OCI-LY1 (cell line): ENCODE measurements at regions not wholly inside any gene's neighbourhood (a gene's known extent, or its start where the extent isn't known, plus 50 kb on each side); places are given as distances from the start of the nearest gene placed in this dataset.

Source experiments
- H2AFZ ChIP-seq: fragments of 200-600 bp; sonication (generic), shearing (Covaris generic); 2 replicates; pipeline ENCODE4 v1.6.0; 2014; ENCODE audit warnings: antibody characterized with exemption, mild to moderate bottlenecking, low read length
- H3F3A ChIP-seq: fragments of 200-600 bp; sonication (generic), shearing (Covaris generic); 2 replicates; pipeline ENCODE4 v1.6.0; 2014; ENCODE audit warnings: mild to moderate bottlenecking, antibody characterized with exemption, low read length, moderate library complexity; ENCODE audit not compliant: insufficient read depth
- H3K27ac ChIP-seq: fragments of 200-600 bp; sonication (generic); 2 replicates; pipeline ENCODE4 v1.5.1; 2014; ENCODE audit warnings: low read length, mixed run types, mild to moderate bottlenecking, low read depth; ENCODE audit not compliant: poor library complexity, severe bottlenecking
- H3K27me3 ChIP-seq: fragments of 200-600 bp; sonication (generic); 2 replicates; pipeline ENCODE4 v1.6.0; 2014; ENCODE audit warnings: antibody characterized with exemption, mild to moderate bottlenecking, low read length, moderate library complexity; ENCODE audit not compliant: insufficient read depth
- H3K36me3 ChIP-seq: fragments of 200-600 bp; sonication (generic); 2 replicates; pipeline ENCODE4 v1.6.1; 2014; ENCODE audit warnings: mild to moderate bottlenecking, antibody characterized with exemption, low read length, moderate library complexity, mixed read lengths; ENCODE audit not compliant: insufficient read depth
- H3K4me1 ChIP-seq: fragments of 200-600 bp; sonication (generic); 2 replicates; pipeline ENCODE4 v1.5.1; 2014; ENCODE audit warnings: mild to moderate bottlenecking, low read length, moderate library complexity; ENCODE audit not compliant: insufficient read depth, severe bottlenecking
- H3K4me2 ChIP-seq: fragments of 200-600 bp; sonication (generic), shearing (Covaris generic); 2 replicates; pipeline ENCODE4 v1.6.1; 2014; ENCODE audit warnings: low read length
- H3K4me3 ChIP-seq: fragments of 200-600 bp; sonication (generic); 2 replicates; pipeline ENCODE4 v1.5.1; 2014; ENCODE audit warnings: low read length, low read depth, mild to moderate bottlenecking, mixed read lengths; ENCODE audit not compliant: poor library complexity, severe bottlenecking
- H3K79me2 ChIP-seq: fragments of 200-600 bp; shearing (Covaris generic); 2 replicates; pipeline ENCODE4 v1.6.1; 2016; ENCODE audit warnings: mixed run types, low read length, mixed read lengths; ENCODE audit not compliant: insufficient read depth
- H3K9ac ChIP-seq: fragments of 200-600 bp; sonication (generic), shearing (Covaris generic); 2 replicates; pipeline ENCODE4 v1.6.1; 2014; ENCODE audit warnings: mild to moderate bottlenecking, low read length, mixed read lengths
- H3K9me2 ChIP-seq: fragments of 200-600 bp; sonication (generic), shearing (Covaris generic); 2 replicates; pipeline ENCODE4 v1.6.1; 2014; ENCODE audit warnings: low read depth, mild to moderate bottlenecking, low read length, mixed read lengths
- H3K9me3 ChIP-seq: fragments of 200-600 bp; shearing (Covaris generic); 2 replicates; pipeline ENCODE4 v1.6.1; 2014; ENCODE audit warnings: low read length, mixed read lengths
- H4K20me1 ChIP-seq: fragments of 200-600 bp; sonication (generic), shearing (Covaris generic); 2 replicates; pipeline ENCODE4 v1.6.0; 2016; ENCODE audit warnings: mild to moderate bottlenecking, low read length; ENCODE audit not compliant: insufficient read depth
- EZH2 ChIP-seq: fragments of 200-600 bp; sonication (generic), shearing (Covaris generic); IDR thresholded peaks from 2 replicates; pipeline ENCODE4 v1.8.0; 2017; ENCODE audit warnings: borderline replicate concordance, mixed run types, mild to moderate bottlenecking, antibody characterized with exemption, low read length, moderate library complexity, mixed read lengths
- TF ChIP-seq, protein P1 (sequence below): fragments of 200-600 bp; sonication (generic), shearing (Covaris generic); IDR thresholded peaks from 2 replicates; pipeline ENCODE4 v1.5.1; 2017; ENCODE audit warnings: mild to moderate bottlenecking, antibody characterized with exemption, low read length, moderate library complexity, mixed read lengths

DNA sequence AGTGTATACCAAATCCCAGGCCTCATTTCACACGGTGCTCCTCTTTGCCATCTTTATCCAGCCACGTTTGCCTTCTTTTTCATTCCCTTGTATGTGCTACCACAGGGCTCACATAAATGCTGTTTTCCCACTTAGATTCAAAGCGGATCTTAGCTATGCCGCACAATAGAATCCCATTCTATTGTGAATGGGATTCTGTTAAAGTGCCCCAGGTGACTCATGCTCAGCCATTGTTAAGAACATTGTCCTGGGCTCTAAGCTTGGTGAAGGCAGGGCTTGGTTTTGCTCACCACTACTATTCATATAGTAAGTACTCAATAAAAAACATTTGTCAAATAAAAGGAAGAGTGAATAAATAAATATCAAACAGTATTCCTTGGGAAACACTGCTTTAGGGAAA lies 72.3 kb upstream of the PHYHIPL start:
- TF ChIP-seq EZH2: no peak
- TF ChIP-seq, protein P1, sequence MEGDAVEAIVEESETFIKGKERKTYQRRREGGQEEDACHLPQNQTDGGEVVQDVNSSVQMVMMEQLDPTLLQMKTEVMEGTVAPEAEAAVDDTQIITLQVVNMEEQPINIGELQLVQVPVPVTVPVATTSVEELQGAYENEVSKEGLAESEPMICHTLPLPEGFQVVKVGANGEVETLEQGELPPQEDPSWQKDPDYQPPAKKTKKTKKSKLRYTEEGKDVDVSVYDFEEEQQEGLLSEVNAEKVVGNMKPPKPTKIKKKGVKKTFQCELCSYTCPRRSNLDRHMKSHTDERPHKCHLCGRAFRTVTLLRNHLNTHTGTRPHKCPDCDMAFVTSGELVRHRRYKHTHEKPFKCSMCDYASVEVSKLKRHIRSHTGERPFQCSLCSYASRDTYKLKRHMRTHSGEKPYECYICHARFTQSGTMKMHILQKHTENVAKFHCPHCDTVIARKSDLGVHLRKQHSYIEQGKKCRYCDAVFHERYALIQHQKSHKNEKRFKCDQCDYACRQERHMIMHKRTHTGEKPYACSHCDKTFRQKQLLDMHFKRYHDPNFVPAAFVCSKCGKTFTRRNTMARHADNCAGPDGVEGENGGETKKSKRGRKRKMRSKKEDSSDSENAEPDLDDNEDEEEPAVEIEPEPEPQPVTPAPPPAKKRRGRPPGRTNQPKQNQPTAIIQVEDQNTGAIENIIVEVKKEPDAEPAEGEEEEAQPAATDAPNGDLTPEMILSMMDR: no peak
- Histone ChIP-seq H3K36me3 (no peaks in the 10 kb centered on the region), H2AFZ (no peak overlapping the region), H3F3A (no peaks in the 10 kb centered on the region), H3K4me2 (no peak overlapping the region), H3K9me3 (no peaks in the 10 kb centered on the region), H4K20me1 (no peaks in the 10 kb centered on the region), H3K27ac (no peak overlapping the region), H3K4me1 (no peaks in the 10 kb centered on the region), H3K4me3 (no peak overlapping the region), H3K79me2 (no peaks in the 10 kb centered on the region), H3K9ac (no peak overlapping the region), H3K9me2 (no peaks in the 10 kb centered on the region), H3K27me3 (no peaks in the 10 kb centered on the region)

DNA sequence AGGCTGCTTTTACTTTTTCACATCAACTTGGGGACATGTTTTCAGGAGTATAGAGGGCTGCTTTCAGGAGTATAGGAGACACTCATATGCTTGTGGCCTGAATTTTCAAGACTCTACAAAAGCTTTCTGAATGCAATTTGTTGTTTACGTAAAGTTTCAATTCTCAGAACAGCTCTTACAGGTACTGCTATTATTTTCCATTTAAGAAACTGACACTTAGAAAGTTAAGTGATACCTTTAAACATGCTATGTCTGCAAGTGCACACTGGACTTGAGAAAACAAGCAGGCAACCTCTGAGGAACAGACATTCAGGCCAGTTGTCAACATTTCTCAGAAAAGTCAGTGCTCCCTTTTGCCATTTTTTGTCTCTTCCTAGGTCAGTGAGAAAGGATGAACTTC lies 70.0 kb upstream of the PHYHIPL start:
- H3K4me1 ChIP-seq: no peaks in the 10 kb centered on the region
- H3K79me2 ChIP-seq: no peaks in the 10 kb centered on the region
- no peaks in the 10 kb centered on the region for H3F3A ChIP-seq

DNA sequence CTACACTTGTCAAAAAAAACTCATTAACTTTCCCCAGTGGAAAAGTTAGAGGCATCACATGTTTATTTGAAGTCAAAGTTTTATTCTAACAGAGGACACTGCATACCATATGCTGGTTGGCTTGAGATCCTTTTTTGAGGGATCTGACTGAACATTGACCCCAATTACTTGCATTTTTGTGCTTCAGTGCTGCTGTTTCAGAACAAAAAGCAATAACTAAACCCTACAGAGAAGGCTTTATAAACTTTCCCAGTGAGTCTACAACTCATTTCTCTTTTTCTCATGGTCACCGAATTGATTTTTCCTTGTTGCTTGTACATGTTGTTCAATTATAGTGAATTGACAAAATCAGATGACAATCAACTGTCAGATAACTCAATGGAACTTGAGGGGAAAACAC lies 69.3 kb upstream of the PHYHIPL start:
- H3K4me2 ChIP-seq: no peak overlapping the region
- no peaks in the 10 kb centered on the region for H3F3A ChIP-seq
- no peaks in the 10 kb centered on the region for H4K20me1 ChIP-seq
- no peak overlapping the region for H3K27ac ChIP-seq
- no peak overlapping the region for H2AFZ ChIP-seq
- H3K4me3 ChIP-seq: no peak overlapping the region
- no peaks in the 10 kb centered on the region for H3K9me2 ChIP-seq
- H3K27me3 ChIP-seq: no peaks in the 10 kb centered on the region
- H3K36me3 ChIP-seq: no peaks in the 10 kb centered on the region
- TF ChIP-seq, protein P1: no peak
- no peak for TF ChIP-seq EZH2
- H3K79me2 ChIP-seq: no peaks in the 10 kb centered on the region
- H3K9me3 ChIP-seq: no peaks in the 10 kb centered on the region
- no peaks in the 10 kb centered on the region for H3K4me1 ChIP-seq
- no peak overlapping the region for H3K9ac ChIP-seq

More for the DNA sequence above, 70.0 kb upstream of the PHYHIPL start:
- Histone ChIP-seq H3K9me2 (no peaks in the 10 kb centered on the region), H3K4me3 (no peak overlapping the region), H3K9ac (no peak overlapping the region), H3K27me3 (no peaks in the 10 kb centered on the region), H3K27ac (no peak overlapping the region), H3K9me3 (no peaks in the 10 kb centered on the region), H4K20me1 (no peaks in the 10 kb centered on the region), H3K36me3 (no peaks in the 10 kb centered on the region), H2AFZ (no peak overlapping the region), H3K4me2 (no peak overlapping the region)
- TF ChIP-seq, protein P1: no peak
- no peak for TF ChIP-seq EZH2
